ENCODE measurements at regions not wholly inside any gene's neighbourhood (a gene's known extent, or its start where the extent isn't known, plus 50 kb on each side); places are given as distances from the start of the nearest gene placed in this dataset.

- DNase-seq (ENCODE audit: low read depth, low spot score) (no peak), FAIRE-seq (no peak), ATAC-seq (no peak)
- no TSS peak for BruUV-seq (replicated peaks)
- Histone ChIP-seq H3K9me3 (replicated peaks; ENCODE audit: control insufficient read depth, insufficient read depth, low read length) (no peaks in the 10 kb centered on the region; the same call in 2 of the 3 replicates), H3K4me2 (ENCODE audit: control insufficient read depth, insufficient read depth) (no peak overlapping the region), H3K27ac (ENCODE audit: control insufficient read depth, insufficient read depth) (no peak overlapping the region), H3K9ac (ENCODE audit: control insufficient read depth, insufficient read depth, low read length) (no peak overlapping the region), H3K27me3 (replicated peaks in 1 of 2; ENCODE audit: control insufficient read depth in 2 of 2, insufficient read depth in 2 of 2, low read length in 1 of 2) (no peaks in the 10 kb centered on the region), H3K36me3 (ENCODE audit: control insufficient read depth in 2 of 2, insufficient read depth in 2 of 2, low read length in 1 of 2) (no peaks in the 10 kb centered on the region), H4K20me1 (ENCODE audit: control insufficient read depth, insufficient read depth) (no peaks in the 10 kb centered on the region), H2AFZ (ENCODE audit: control insufficient read depth, low read depth, low read length) (no peak overlapping the region), H3K4me3 (no peak overlapping the region), H3K79me2 (ENCODE audit: control insufficient read depth, insufficient read depth, low read length) (no peaks in the 10 kb centered on the region), H3K4me1 (ENCODE audit: control insufficient read depth, insufficient read depth, low read length) (peaks cover 46% of the 10 kb centered on the region)
- CTCF ChIA-PET, result interaction anchor here (0.9 to 8.0 kb wide), 9 partner anchors 9 to 195 kb away, joined by 3 to 115 read pairs (median 6); no protein-coding TSS in a partner anchor
- SMC1A ChIA-PET (ENCODE audit: uncharacterized antibody, unreplicated experiment), result interaction anchor here (2.1 to 9.5 kb wide), 5 partner anchors 15 to 99 kb away, joined by 8 to 177 read pairs (median 18); no protein-coding TSS in a partner anchor
- in situ Hi-C loops (cut with MboI) (no loop called here), intact Hi-C loops (cut with micrococcal nuclease; ENCODE audit: unreplicated experiment) (loop anchor here (10.0 kb wide), 1 partner anchor 391 kb away; no protein-coding TSS in a partner anchor)
- POLR2A ChIA-PET, result interaction anchor here (0.7 to 2.7 kb wide), 3 partner anchors 16 to 175 kb away, joined by 3 to 13 read pairs (median 5); partner anchors contain the start of gene AKAP13
- 98% methylated on average over 3 of the region's 3 CpGs for WGBS (ENCODE audit: insufficient coverage, insufficient replicate concordance, low lambda C conversion rate, missing lambda C conversion rate)
- RAD21 ChIA-PET (ENCODE audit: unreplicated experiment), result interaction anchor here (0.7 to 8.5 kb wide), 7 partner anchors 15 to 425 kb away, joined by 3 to 112 read pairs (median 9); no protein-coding TSS in a partner anchor
- TF ChIP-seq SP1 (IDR thresholded peaks at IDR 0.05; ENCODE audit: low read depth, low read length) (no peak), RELB (IDR thresholded peaks at IDR 0.05; ENCODE audit: low read depth) (no peak), IRF5 (IDR thresholded peaks at IDR 0.05; ENCODE audit: borderline replicate concordance) (no peak), CHD1 (IDR thresholded peaks at IDR 0.05; ENCODE audit: low read depth, low read length) (no peak), NFYB (IDR thresholded peaks at IDR 0.05; ENCODE audit: insufficient read depth, low read depth, low read length) (no peak), CEBPZ (IDR thresholded peaks at IDR 0.05; ENCODE audit: low read depth, low read length) (no peak), HSF1 (IDR thresholded peaks at IDR 0.05; ENCODE audit: low read depth, low read length) (no peak), POU2F2 (IDR thresholded peaks at IDR 0.05; ENCODE audit: borderline replicate concordance, low read depth, low read length) (no peak), ZNF384 (IDR thresholded peaks at IDR 0.05; ENCODE audit: borderline replicate concordance, low read depth, low read length) (no peak), RAD51 (IDR thresholded peaks at IDR 0.05) (no peak), STAT1 (conservative IDR thresholded peaks at IDR 0.05) (no peak), EED (IDR thresholded peaks at IDR 0.05; ENCODE audit: low read depth) (no peak), ATF2 (IDR thresholded peaks at IDR 0.05; ENCODE audit: low read length) (no peak), GABPA (IDR thresholded peaks at IDR 0.05; ENCODE audit: low read depth) (no peak), IRF4 (IDR thresholded peaks at IDR 0.05; ENCODE audit: low read depth, low read length) (no peak), CEBPB (IDR thresholded peaks at IDR 0.05; ENCODE audit: borderline replicate concordance in 1 of 2, low read depth in 2 of 2, low read length in 2 of 2) (no peak)
Measured at GRCh38 chr15:85314146-85314545, 66.3 kb upstream of the AKAP13 start.

All from GM12878 (cell line).